ENCODE measurements at regions not wholly inside any gene's neighbourhood (a gene's known extent, or its start where the extent isn't known, plus 50 kb on each side); places are given as distances from the start of the nearest gene placed in this dataset.

- TF ChIP-seq, protein P1, sequence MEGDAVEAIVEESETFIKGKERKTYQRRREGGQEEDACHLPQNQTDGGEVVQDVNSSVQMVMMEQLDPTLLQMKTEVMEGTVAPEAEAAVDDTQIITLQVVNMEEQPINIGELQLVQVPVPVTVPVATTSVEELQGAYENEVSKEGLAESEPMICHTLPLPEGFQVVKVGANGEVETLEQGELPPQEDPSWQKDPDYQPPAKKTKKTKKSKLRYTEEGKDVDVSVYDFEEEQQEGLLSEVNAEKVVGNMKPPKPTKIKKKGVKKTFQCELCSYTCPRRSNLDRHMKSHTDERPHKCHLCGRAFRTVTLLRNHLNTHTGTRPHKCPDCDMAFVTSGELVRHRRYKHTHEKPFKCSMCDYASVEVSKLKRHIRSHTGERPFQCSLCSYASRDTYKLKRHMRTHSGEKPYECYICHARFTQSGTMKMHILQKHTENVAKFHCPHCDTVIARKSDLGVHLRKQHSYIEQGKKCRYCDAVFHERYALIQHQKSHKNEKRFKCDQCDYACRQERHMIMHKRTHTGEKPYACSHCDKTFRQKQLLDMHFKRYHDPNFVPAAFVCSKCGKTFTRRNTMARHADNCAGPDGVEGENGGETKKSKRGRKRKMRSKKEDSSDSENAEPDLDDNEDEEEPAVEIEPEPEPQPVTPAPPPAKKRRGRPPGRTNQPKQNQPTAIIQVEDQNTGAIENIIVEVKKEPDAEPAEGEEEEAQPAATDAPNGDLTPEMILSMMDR (IDR thresholded peaks at IDR 0.05; ENCODE audit: low read depth, low read length, missing control alignments), result no peak
- Histone ChIP-seq H3K4me3 (ENCODE audit: low read depth, low read length) (no peak overlapping the region), H3K27me3 (replicated peaks) (no peaks in the 10 kb centered on the region), H3K27ac (peak overlapping the region; percentile 24), H3K36me3 (replicated peaks) (no peaks in the 10 kb centered on the region)
- in situ Hi-C loops (cut with HindIII; ENCODE audit: low pct_ligation_motif_present, low sequenced_read_pairs), result no loop called here
- peak; percentile 59 for DNase-seq
Observed at GRCh38 chr4:148831945-148832344, 389.7 kb upstream of the NR3C2 start.

DNA sequence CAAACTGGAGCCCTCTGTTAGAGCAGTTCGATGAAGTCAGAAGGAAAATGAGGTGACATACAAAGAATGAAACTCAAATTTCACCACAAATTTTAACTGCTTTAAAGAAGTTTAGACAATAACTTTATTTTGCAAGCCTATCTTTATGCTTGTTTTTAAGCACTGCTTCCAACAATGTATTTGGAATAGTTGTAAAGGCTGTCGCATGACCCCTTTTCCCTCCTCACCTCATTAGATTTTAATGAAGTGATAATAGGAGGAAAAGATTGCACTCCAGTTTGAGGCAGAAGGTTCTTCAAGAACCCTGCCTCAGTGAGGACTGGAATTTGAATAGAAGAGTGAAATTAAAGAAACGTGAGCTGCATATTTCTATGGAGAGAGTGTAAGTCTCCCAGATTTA, 386.1 kb upstream of the NR3C2 start:
- no peak for DNase-seq
- H3K36me3 ChIP-seq (replicated peaks), result no peaks in the 10 kb centered on the region
- in situ Hi-C loops (cut with HindIII; ENCODE audit: low pct_ligation_motif_present, low sequenced_read_pairs), result no loop called here
- TF ChIP-seq, protein P1 (IDR thresholded peaks at IDR 0.05; ENCODE audit: low read depth, low read length, missing control alignments), result no peak
- H3K4me3 ChIP-seq (ENCODE audit: low read depth, low read length), result no peak overlapping the region
- no peak overlapping the region for H3K27ac ChIP-seq
- H3K27me3 ChIP-seq (replicated peaks), result no peaks in the 10 kb centered on the region

- in situ Hi-C loops (cut with HindIII; ENCODE audit: low pct_ligation_motif_present, low sequenced_read_pairs), result no loop called here
- H3K4me3 ChIP-seq (ENCODE audit: low read depth, low read length), result no peak overlapping the region
Observed at GRCh38 chr4:148827781-148828180, 385.6 kb upstream of the NR3C2 start.

GRCh38 chr4:148823419-148823769, 381.2 kb upstream of the NR3C2 start:
- Histone ChIP-seq H3K27me3 (replicated peaks) (no peaks in the 10 kb centered on the region), H3K27ac (no peak overlapping the region), H3K4me3 (ENCODE audit: low read depth, low read length) (no peak overlapping the region), H3K36me3 (replicated peaks) (no peaks in the 10 kb centered on the region)
- in situ Hi-C loops (cut with HindIII; ENCODE audit: low pct_ligation_motif_present, low sequenced_read_pairs), result no loop called here
- DNase-seq, result no peak
- TF ChIP-seq, protein P1 (IDR thresholded peaks at IDR 0.05; ENCODE audit: low read depth, low read length, missing control alignments), result no peak

More at GRCh38 chr4:148827781-148828180, 385.6 kb upstream of the NR3C2 start:
- DNase-seq, result no peak
- TF ChIP-seq, protein P1 (IDR thresholded peaks at IDR 0.05; ENCODE audit: low read depth, low read length, missing control alignments), result no peak
- H3K36me3 ChIP-seq (replicated peaks), result no peaks in the 10 kb centered on the region
- no peaks in the 10 kb centered on the region for H3K27me3 ChIP-seq (replicated peaks)
- no peak overlapping the region for H3K27ac ChIP-seq

DNA sequence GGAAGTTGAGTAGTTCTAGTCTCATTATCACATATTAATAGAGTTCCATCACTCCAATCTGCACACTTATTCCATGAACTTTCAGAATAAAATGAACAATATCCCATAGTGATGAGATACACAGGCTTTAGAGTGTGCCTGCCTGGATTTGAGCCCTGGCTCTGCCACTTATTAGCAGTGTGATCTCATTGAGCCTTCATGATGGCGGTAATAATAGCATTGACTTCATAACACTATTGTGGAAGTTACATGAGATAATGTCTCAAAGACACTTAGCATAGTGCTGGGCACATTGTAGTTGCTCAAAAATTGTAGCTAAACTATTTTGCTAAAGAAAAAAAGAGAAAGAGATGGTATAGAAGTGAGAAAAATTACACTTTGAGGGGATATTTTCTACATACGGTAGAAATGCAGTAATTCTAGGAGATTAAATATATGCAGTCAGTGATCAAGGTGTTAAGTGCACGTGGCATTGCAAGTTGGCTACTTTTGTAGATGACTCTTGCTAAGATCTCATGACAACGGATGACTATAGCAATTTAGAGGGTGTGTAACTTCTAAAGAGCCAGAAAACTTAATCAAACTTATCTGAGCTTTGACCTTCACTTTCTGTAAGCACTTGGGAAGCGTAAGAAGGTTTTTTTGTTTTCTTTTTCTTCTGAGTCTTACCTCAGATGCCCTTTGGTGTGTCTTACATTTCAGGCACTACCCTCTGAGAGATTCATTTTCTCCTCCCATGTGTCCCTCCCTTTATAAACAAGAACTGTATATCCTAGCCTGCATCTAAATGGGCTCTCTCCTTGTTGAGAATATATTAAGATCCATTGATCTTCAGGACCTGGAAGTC, 380.6 kb upstream of the NR3C2 start:
- Histone ChIP-seq H3K27me3 (replicated peaks) (no peaks in the 10 kb centered on the region), H3K27ac (no peak overlapping the region), H3K36me3 (replicated peaks) (no peaks in the 10 kb centered on the region), H3K4me3 (ENCODE audit: low read depth, low read length) (no peak overlapping the region)
- DNase-seq, result no peak
- in situ Hi-C loops (cut with HindIII; ENCODE audit: low pct_ligation_motif_present, low sequenced_read_pairs), result no loop called here
- TF ChIP-seq, protein P1 (IDR thresholded peaks at IDR 0.05; ENCODE audit: low read depth, low read length, missing control alignments), result no peak

DNA sequence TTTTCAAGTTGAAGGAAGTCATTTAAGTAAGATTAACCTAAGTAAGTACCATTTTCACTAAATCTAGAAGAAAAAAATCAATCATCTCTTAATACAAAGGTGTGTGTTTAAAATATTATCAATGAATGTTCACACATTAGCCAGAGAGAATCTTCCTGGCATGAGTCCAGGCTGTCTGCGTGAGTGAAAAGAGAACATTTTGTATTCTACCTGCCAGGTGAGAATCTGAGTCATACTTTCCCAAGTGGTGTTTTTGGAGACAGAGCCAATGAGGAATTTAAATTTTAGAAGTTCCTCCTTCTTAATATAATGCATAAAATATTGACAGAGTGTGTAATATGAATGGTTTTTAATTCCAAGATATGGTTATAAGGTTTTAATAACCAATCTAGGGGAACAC, 371.8 kb upstream of the NR3C2 start:
- no peak for DNase-seq
- Histone ChIP-seq H3K27ac (no peak overlapping the region), H3K27me3 (replicated peaks) (no peaks in the 10 kb centered on the region), H3K36me3 (replicated peaks) (no peaks in the 10 kb centered on the region), H3K4me3 (ENCODE audit: low read depth, low read length) (no peak overlapping the region)
- TF ChIP-seq, protein P1 (IDR thresholded peaks at IDR 0.05; ENCODE audit: low read depth, low read length, missing control alignments), result no peak
- in situ Hi-C loops (cut with HindIII; ENCODE audit: low pct_ligation_motif_present, low sequenced_read_pairs), result no loop called here

All from brain microvascular endothelial cell (primary cell).